Mesenteric fat pad (tissue), 1 donor: ENCODE measurements at regions not wholly inside any gene's neighbourhood (a gene's known extent, or its start where the extent isn't known, plus 50 kb on each side); places are given as distances from the start of the nearest gene placed in this dataset.
"Not testable (repeated sequence)": the region's sequence is repeated elsewhere in the genome, so short reads cannot be mapped to it uniquely, and the experiment has no call there.

ENCODE experiments used
- DNase-seq: peaks from one replicate; pipeline ENCODE4 v3.0.0-alpha.2; 2020; ENCODE audit warnings: low spot score
- donor health status: DM: yes; HTN: yes; CAD: no.

DNA sequence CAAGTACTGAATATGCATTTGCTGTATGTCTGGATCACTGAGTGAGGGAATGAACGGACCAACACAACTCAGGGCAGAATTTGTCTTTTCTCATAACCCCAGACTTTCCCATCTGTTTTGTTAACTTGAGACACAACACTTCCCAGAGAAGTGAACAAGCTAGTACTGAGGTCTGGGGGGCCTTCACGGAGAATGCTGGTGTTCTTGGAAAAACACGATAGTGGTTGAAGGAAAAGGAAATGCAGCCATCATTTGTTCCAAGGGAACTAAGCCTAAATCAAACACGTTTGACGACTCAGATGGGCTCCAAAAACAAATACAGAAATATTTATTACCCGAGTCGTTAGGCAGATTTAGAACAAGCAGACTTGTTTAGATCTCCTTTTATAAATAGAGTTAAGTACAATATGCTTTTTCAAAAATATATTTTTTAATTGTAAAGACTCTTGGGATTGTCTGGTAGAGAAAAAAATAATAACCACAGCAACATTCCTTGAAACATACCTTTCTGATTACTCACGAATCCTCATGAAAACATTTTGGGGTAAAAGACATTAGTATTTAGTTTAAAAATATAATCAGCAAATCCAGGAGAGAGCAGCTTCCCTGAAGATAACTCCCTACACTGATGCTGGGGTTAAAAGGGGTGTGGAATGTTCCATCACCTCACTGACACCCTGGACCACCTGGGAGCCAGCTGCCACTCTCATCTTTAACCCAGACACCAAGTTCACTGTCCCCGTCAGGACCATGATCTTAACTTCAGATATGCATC, 427.7 kb upstream of the RUNX1 start:
- no peak for DNase-seq

DNA sequence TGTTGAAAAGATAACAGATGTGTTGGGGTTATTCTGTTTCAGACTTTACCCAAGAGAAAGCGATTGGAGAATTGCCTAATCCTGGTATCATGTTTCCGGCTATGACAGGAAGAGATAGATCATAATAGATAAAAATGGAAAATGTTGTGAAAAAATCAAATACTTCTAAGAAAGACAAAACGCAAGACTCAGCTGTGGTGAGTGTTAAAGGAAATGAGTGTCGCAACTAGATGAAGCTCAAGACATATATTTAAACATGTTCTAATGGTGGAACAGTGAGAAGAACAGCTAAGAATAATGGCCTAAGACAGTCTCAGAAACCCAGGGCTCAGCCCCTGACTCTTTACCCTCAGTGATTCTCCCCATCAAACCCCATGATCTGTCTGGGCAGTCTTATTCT, 426.7 kb upstream of the RUNX1 start:
- DNase-seq: no peak

DNA sequence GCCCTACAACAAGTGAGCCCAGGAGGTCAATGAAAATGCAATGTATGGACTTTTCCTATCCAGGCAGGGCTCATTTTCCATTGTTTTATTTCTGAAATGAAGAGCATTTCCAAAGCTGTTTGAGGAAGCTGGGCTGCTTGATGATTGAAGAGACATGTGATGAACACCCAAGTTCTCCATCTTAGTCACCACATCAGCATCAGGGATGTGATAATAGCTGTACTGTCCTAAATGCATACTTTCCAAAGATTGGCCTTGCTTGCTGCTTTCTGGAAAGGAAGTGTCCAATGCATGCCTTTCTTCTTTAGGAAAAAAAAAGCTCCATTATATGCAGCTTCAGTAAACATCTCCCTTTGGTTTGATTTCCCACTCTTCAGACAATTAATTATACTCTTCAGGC, 425.9 kb upstream of the RUNX1 start:
- DNase-seq: no peak

DNA sequence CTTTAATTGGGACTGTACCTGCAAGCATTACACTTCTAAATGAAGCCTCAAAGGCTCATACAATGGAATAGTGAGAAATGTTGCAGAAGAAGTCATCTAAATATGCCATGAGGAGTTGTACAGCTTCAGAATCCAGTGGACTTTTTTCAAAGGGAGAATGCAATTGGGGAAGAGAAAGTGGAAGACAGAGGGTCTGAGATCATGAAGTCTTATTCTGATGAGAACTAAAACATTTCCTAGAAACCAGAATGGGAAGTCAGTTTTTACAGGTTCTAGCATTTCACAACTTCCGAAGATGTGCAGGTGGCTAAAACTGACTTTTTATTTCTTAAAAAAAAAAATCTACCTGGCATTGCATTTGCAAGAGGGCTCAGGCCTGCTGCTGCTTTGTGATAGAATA, 424.4 kb upstream of the RUNX1 start:
- DNase-seq: no peak

DNA sequence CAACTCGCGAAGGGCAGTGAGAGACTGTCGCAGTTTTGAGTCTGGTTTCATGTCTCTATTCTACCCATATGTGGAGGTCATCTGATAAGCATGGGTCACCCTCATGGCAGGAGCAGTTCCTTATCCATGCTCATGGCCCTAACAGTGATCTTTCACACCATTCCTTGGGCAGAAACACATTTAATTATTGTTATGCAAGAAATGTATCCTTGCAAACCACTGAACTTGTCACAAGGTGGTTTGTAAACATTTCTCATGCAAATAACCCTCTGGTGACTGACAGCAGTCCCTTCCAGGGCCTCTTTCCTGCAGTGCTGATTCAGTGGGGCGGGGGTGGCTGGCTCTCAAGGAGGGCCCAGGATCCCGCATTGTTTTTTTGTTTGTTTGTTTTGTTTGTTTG, 421.4 kb upstream of the RUNX1 start:
- DNase-seq: no peak

DNA sequence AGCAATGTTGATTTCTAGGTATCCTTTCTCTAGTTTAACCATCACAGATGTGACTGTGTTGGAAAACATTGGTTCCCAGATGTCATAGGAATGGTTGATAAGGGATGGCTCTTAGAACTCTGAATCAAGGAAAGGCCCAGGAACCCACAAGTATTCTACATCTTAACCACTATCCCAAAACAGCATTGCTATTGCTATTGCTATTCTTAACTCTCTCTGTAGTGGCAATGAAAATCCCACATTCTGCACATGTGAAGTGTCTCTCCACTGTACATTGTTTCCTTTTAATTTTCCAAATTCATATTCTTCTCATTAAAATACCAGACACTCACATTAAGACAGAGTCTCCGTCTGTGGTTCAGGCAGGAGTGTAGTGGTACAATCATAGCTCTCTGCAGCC, 420.4 kb upstream of the RUNX1 start:
- no peak for DNase-seq

DNA sequence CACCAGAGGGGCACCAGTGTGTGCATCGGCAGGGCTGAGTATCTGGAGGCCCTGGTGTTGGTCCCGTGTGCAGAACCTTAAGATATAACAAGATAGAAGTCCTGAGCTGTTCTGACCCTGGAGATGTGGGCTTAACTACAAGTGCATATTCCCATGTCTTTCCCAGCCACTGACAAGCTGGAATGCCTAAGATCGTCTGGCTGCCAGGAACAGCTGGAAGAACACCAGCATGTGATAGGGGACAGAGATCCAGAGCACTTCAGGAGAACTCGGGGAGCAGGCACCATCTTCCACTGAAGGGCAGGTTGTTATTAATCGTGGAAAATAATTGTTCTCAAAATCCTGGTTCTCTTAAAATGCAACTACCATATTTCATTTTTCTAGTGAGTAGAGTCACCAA, 419.9 kb upstream of the RUNX1 start:
- no peak for DNase-seq

DNA sequence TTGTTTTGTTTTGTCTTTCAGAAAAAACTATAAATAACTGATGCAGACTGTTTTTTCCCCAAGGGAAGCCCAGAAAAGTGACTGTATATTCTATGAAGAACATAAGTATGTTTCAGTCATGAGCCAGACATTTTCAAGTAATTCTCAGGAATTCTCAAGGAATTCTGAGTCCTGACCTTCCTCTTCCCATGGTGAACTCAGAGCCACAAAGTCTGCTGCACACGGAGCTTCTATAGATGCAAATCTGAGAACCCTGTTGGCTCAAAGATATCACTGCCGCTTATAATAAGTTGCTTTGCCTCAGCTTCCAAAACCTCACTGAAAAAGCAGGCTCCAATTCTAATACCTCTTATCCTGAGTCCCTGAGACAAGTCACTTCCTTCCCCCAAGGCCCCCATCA, 418.5 kb upstream of the RUNX1 start:
- no peak for DNase-seq

DNA sequence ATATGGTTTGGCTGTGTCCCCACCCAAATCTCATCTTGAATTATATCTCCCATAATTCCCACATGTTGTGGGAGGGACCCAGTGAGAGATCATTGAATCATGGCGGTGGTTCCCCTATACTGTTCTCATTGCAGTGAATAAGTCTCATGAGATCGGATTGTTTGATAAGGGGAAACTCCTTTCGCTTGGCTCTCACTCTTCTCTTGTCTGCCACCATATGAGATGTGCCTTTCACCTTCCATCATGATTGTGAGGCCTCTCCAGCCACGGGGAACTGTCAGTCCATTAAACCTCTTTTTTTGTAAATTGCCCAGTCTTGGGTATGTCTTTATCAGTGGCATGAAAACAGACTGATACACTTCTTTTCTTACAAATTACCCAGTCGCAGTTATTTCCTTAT, 417.6 kb upstream of the RUNX1 start:
- DNase-seq: not testable (repeated sequence)

DNA sequence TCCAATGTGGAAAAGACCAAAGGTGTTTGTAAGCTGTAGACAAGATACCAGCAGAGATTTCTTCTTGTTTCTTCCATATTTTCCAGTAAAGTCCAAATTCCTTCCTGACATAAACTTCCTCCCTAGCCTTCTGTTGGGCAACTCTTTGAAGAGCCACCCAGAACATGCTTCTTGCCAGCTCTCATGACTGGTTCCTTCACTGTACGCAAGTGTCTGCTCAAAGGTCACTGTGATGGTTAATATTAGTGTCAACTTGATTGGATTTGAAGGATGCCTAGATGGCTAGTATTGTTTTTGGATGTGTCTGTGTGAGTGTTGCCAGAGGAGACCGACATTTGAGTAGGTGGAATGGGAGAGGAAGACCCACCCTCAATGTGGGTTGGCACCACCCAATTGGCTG, 416.6 kb upstream of the RUNX1 start:
- DNase-seq: no peak

DNA sequence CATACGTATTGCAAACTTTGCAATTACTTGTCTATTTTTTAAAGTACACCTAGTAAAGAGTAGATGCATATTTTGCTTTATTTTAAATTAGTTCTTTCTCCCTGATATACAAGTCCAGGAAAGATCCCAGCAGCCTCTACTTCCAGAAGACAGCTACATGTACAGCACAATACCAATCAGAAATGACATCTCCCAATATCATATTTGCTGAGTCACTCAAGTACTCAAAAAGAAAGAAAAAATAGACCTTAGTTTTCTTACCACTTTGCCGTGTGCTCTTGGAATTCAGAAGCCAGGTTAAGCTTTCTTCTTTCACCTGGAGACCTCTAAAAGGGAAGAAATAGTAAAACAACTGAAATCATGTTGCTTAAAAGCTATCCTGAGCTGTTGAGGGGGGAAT, 412.6 kb upstream of the RUNX1 start:
- no peak for DNase-seq

DNA sequence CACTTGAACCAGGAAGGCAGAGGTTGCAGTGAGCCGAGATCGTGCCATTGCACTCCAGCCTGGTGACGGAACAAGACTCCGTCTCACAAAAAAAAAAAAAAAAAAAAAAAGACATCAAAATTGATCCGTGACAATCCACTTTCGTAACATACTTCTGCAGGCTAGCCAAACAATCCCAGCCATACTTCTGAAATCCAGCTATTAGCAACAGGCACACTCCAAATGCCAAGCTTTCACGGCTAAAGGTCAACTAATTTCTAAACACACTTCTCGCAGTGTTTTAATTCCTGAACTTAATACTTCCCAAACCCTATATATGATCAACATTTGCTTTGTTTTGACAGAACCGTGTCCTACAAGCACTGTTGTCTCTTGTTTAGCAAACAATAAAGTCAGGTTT, 411.3 kb upstream of the RUNX1 start:
- no peak for DNase-seq

DNA sequence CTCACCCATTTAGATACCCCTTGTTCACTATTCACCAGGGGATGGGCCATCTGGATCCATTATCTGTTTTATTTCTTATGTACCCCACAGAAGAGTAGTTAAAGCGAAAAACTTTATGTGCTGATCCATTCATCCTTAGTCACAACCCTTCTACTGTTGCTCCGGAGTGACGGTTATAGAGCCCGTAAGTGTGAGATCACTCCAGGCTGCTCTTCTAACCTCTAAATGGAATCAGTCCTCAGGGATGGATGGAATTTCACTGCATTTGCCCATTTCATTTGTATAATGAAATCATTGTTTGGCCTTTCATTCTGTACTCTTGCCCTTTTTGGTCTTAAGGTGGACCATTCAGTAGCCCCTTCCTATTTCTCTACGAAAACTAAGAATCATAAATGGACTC, 409.3 kb upstream of the RUNX1 start:
- DNase-seq: no peak

DNA sequence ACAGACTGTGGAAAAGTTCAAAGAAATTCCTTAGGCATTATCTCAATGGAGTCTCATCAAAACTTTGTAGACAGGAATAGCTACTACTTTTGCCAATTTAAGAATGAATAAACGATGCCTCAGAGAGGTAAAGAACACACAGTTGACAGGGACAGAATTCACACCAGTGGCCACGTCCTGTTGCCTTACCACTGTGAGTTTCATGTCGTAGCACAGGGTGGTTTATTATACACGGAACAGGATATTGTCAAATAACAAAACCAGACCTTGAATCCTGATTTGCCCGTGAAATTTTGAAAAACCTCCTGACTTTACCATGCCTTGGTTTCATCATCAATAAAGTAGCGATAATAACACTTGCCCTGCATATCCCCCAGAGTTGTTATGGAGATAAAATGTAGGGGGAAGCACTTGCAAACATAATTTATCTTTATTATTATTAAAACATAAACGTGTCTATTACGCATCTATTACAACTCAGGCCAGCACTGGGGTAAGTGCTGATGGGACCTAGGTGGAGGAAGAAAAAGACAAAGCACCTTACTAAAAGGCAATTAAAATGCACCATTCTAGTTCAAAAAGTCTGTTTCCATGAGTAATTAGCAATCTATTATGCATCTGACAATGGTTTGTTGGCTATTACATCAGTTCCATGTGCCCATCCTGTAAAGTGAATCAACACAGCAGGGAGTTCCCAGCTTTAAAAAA, 408.1 kb upstream of the RUNX1 start:
- no peak for DNase-seq

DNA sequence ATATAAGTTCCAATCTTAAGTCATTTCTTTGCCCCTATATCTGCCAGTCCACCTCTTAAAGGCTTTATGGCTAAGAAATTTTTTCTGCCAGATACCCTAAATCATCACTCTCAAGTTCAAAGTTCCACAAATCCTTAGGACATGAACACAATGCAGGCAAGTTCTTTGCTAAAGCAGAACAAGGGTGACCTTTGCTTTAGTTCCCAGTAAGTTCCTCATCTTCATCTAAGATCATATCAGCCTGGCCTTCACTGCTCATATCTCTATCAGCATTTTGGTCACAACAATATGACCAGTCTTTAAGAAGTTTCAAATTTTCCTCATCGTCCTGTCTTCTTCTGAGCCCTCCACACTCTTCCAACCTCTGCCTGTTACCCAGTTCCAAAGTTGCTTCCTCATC, 402.2 kb upstream of the RUNX1 start:
- no peak for DNase-seq

DNA sequence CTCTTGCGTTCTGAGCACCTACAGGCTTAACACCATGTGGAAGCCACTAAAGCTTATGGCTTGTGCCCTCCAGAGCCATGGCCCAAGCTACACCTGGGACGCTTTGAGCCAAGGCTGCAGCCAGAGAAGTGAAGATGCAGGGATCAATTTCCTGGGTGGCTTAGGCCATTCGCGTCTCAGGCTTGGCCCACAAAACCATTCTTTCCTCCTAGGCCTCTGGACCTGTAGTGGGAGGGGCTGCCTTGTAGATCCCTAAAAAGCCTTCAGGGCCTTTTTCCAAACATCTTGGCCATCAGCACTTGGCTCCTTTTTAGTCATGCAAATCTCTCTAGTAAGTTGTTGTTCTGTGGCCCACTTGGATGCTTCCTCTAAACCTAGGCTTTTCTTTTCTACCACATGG, 401.7 kb upstream of the RUNX1 start:
- DNase-seq: no peak

DNA sequence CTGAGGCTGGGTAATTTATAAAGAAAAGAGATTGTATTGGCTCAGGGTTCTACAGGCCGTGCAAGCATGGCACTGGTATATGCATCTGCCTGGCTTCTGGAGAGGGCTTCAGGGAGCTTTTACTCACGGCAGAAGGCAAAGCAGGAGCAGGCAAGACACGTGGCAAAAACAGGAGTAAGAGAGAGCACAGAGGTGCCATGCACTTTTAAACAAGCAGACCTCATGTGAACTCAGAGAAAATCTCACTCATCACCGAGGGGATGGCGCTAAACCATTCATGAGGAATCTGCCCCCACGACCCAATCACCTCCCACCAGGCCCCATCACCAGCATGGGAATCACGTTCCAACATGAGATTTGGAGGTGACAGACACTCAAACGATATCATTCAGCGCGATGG, 400.7 kb upstream of the RUNX1 start:
- DNase-seq: no peak

DNA sequence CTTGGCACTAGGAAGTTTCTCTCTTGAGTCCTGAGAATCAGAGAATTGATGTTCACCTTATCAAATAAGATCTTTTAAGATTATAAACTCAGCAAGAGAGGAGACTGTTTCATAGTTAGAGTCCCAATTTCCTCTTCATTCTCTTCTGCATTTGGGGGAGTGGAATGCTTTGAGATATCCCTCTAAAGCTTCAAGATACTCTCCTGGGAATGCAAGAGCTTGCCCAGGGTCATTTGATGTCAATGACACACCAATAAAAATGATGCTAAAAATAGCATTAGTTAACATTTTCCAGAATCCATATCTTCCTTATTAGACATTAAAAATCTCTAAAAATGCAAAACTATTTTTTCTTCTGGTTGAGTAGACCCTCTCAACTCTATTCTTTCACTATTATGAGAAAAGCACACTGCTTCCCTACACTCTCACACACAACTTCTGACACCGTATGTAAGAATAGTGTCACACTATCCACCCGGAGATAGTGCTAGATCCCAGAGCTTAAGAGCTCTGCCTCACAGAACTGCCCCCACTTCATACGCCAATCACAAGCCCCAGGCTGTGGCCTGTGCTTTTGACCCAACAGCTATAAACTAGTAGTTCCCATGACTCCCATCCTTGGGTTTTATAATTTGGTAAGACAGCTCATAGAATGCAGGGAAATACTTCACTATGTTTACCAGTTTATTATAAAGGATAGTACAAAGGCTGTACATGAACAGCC, 399.9 kb upstream of the RUNX1 start:
- DNase-seq: no peak

DNA sequence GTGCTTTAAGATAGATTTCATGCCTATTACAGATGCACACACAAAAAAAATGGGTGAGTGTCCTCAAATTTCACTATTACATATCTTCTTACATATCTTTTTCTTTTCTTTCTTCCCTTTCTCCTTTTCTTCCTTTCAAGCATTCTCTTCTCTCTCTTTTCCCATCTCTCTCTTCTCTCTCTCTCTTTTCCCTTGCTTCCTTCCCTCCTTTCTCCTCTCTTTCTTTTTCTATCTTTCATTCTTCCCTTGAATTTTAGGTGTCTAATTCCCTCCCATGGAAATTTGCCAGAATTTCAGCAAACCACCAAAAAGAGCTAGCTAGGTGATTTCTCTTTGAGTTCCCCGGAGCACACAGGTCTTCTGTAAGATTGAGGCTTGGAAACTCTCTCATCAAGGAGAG, 395.3 kb upstream of the RUNX1 start:
- DNase-seq: no peak

DNA sequence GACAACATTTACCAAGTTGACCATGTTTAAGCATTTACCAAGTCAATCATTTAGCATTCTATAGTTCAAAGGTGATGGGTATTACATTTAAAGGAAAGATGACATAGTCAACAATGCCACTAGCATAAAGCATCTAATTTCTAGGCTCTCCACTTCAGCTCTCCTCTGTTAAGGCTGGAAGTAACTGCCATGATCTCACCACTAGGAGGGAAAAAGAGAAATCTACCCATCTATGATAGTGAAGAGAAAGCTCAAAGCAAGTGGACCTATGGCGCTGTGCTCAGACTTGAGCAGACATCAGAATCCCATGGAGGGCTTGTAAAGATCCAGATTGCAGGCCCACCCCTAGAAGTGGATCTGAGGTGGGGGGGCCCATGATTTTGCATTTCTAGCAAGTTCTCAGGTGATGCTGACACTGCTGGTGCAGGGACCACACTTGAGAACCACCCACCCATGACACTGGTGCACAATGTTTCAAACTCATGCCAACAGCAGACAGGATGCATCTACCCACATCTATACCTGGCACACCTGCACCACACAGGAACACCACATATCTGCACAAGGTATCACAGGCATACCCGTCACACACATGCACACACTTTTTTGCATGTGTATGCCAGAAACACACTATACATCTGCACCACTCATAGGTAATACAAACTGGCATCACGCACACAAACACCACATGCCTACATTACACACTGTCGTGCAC, 392.9 kb upstream of the RUNX1 start:
- DNase-seq: no peak

DNA sequence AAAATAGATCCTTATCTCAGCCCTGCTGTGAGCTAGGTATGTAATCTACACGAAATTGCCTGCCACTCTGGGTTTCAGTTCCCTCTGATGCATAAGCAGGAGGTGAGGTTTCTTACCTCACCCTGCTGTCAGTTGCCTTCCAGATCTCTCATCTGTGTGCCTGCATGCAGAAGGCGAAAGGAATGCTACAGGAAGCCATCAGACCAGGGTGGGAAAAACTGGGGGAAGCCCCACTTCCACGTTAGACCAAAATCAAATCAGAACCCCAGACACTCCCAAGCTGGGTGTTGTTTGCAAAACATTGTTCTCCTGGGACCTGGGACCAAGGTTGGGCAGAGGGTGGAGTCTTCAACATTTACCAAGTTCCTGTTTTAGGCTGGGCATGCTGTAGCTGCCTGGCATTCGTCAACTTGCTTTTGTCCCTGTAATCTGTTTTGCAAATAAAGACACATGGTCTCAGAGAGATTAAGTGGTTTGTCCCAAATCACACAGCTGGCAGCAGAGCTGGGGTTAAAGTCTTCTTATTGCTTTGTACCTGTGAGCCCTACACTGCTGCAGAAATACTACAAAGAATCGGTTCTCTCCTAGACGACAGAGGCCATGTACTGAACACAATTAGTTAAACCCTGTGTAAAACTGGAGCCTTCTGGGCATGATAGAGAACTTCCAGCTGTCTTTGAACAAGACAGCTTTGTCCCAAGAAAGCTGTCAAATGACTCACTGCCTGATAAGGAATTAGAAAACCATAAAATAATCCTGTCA, 389.7 kb upstream of the RUNX1 start:
- no peak for DNase-seq
